Neural crest cell (in vitro differentiated cells): ENCODE measurements at regions not wholly inside any gene's neighbourhood (a gene's known extent, or its start where the extent isn't known, plus 50 kb on each side); places are given as distances from the start of the nearest gene placed in this dataset.

Source experiments
- DNase-seq: peaks from one replicate; pipeline ENCODE4 v3.0.0; 2021; ENCODE audit warnings: low read depth, mixed read lengths, low spot score
- H3K27ac Mint-ChIP-seq: one replicate; pipeline ENCODE4 v1.8.0; 2021; ENCODE audit warnings: mild to moderate bottlenecking, mixed read lengths; ENCODE audit not compliant: unreplicated experiment
- H3K27me3 Mint-ChIP-seq: 2 replicates; pipeline ENCODE4 v1.8.0; 2021; ENCODE audit warnings: low read depth, mild to moderate bottlenecking, mixed read lengths
- H3K36me3 Mint-ChIP-seq: 2 replicates; pipeline ENCODE4 v1.8.0; 2021; ENCODE audit warnings: low read depth, mild to moderate bottlenecking, mixed read lengths
- H3K4me1 Mint-ChIP-seq: 2 replicates; pipeline ENCODE4 v1.8.0; 2021; ENCODE audit warnings: mixed read lengths
- H3K4me3 Mint-ChIP-seq: one replicate; pipeline ENCODE4 v1.8.0; 2021; ENCODE audit warnings: mild to moderate bottlenecking, mixed read lengths
- H3K9me3 Mint-ChIP-seq: 2 replicates; pipeline ENCODE4 v1.8.0; 2021; ENCODE audit warnings: mixed read lengths
- CTCF ChIP-seq: fragments of 200-600 bp; sonication (generic); conservative IDR thresholded peaks from 2 replicates; pipeline ENCODE4 v1.5.0; 2021; ENCODE audit warnings: antibody characterized with exemption, mild to moderate bottlenecking

- TF ChIP-seq CTCF = no peak
- Mint-ChIP-seq H3K4me3 (no peak overlapping the region), H3K27me3 (no peaks in the 10 kb centered on the region), H3K27ac (no peak overlapping the region), H3K36me3 (no peaks in the 10 kb centered on the region), H3K9me3 (no peaks in the 10 kb centered on the region), H3K4me1 (no peaks in the 10 kb centered on the region)
- no peak for DNase-seq
Observed at GRCh38 chr2:62447411-62447810, 58.6 kb downstream of the TMEM17 start.

GRCh38 chr2:62446491-62446890 is 59.5 kb downstream of the TMEM17 start:
- no peaks in the 10 kb centered on the region for H3K36me3 Mint-ChIP-seq
- H3K9me3 Mint-ChIP-seq = no peaks in the 10 kb centered on the region
- H3K27me3 Mint-ChIP-seq = no peaks in the 10 kb centered on the region
- no peak overlapping the region for H3K27ac Mint-ChIP-seq
- no peak overlapping the region for H3K4me3 Mint-ChIP-seq
- no peak for TF ChIP-seq CTCF
- H3K4me1 Mint-ChIP-seq = no peaks in the 10 kb centered on the region
- DNase-seq = no peak

GRCh38 chr2:62443886-62444285 is 62.1 kb downstream of the TMEM17 start:
- H3K27ac Mint-ChIP-seq = no peak overlapping the region
- DNase-seq = no peak
- H3K4me3 Mint-ChIP-seq = no peak overlapping the region
- no peaks in the 10 kb centered on the region for H3K36me3 Mint-ChIP-seq
- no peak for TF ChIP-seq CTCF
- peaks cover 1% of the 10 kb centered on the region for H3K9me3 Mint-ChIP-seq
- no peaks in the 10 kb centered on the region for H3K4me1 Mint-ChIP-seq
- H3K27me3 Mint-ChIP-seq = no peaks in the 10 kb centered on the region

GRCh38 chr2:62443471-62443870 is 62.5 kb downstream of the TMEM17 start:
- no peak for TF ChIP-seq CTCF
- Mint-ChIP-seq H3K36me3 (no peaks in the 10 kb centered on the region), H3K27ac (no peak overlapping the region), H3K27me3 (no peaks in the 10 kb centered on the region), H3K9me3 (peaks cover 2% of the 10 kb centered on the region), H3K4me1 (no peaks in the 10 kb centered on the region), H3K4me3 (no peak overlapping the region)
- DNase-seq = no peak

- Mint-ChIP-seq H3K4me3 (no peak overlapping the region), H3K9me3 (peaks cover 2% of the 10 kb centered on the region), H3K4me1 (no peaks in the 10 kb centered on the region), H3K36me3 (no peaks in the 10 kb centered on the region), H3K27me3 (no peaks in the 10 kb centered on the region), H3K27ac (no peak overlapping the region)
- TF ChIP-seq CTCF = no peak
- DNase-seq = no peak
Observed at GRCh38 chr2:62441824-62442223, 64.2 kb downstream of the TMEM17 start.

GRCh38 chr2:62441421-62441820 is 64.6 kb downstream of the TMEM17 start:
- Mint-ChIP-seq H3K4me1 (no peaks in the 10 kb centered on the region), H3K4me3 (no peak overlapping the region), H3K36me3 (no peaks in the 10 kb centered on the region), H3K27ac (no peak overlapping the region), H3K27me3 (no peaks in the 10 kb centered on the region), H3K9me3 (peaks cover 2% of the 10 kb centered on the region)
- no peak for DNase-seq
- no peak for TF ChIP-seq CTCF
